GM19452 (cell line): ENCODE measurements at regions not wholly inside any gene's neighbourhood (a gene's known extent, or its start where the extent isn't known, plus 50 kb on each side); places are given as distances from the start of the nearest gene placed in this dataset.

Experiments
- ATAC-seq: cut with Tn5 transposase; IDR thresholded peaks from one replicate; pipeline ENCODE4 v1.9.1; 2021; ENCODE audit not compliant: unreplicated experiment

GRCh38 chr11:16685914-16686313, 52.5 kb upstream of the C11orf58 start:
- ATAC-seq = no peak

- ATAC-seq = no peak
These were observed 59.9 kb upstream of the C11orf58 start for GRCh38 chr11:16678466-16679116.

GRCh38 chr11:16669799-16670415, 68.5 kb upstream of the C11orf58 start:
- no peak for ATAC-seq

- no peak for ATAC-seq
These were observed 105.9 kb upstream of the C11orf58 start for GRCh38 chr11:16632295-16633200.

GRCh38 chr11:16630651-16631050, 107.8 kb upstream of the C11orf58 start:
- no peak for ATAC-seq

GRCh38 chr11:16618431-16618830, 120.0 kb upstream of the C11orf58 start:
- ATAC-seq = no peak

GRCh38 chr11:16615480-16615879, 123.0 kb upstream of the C11orf58 start:
- no peak for ATAC-seq

- peak; percentile 95 for ATAC-seq
These were observed 124.7 kb upstream of the C11orf58 start for GRCh38 chr11:16613512-16614381.

- peak; percentile 8 for ATAC-seq
These were observed 125.3 kb upstream of the C11orf58 start for GRCh38 chr11:16613262-16613511.

- ATAC-seq = no peak
These were observed 125.7 kb upstream of the C11orf58 start for GRCh38 chr11:16612566-16613261.

- ATAC-seq = no peak
These were observed 126.4 kb upstream of the C11orf58 start for GRCh38 chr11:16611926-16612565.

- ATAC-seq = no peak
These were observed 127.0 kb upstream of the C11orf58 start for GRCh38 chr11:16611401-16611921.

- no peak for ATAC-seq
These were observed 127.6 kb upstream of the C11orf58 start for GRCh38 chr11:16610738-16611388.

GRCh38 chr11:16610213-16610737, 128.2 kb upstream of the C11orf58 start:
- ATAC-seq = no peak

- no peak for ATAC-seq
These were observed 128.7 kb upstream of the C11orf58 start for GRCh38 chr11:16609769-16610168.

GRCh38 chr11:16607675-16608644, 130.5 kb upstream of the C11orf58 start:
- ATAC-seq = no peak

- ATAC-seq = no peak
These were observed 131.4 kb upstream of the C11orf58 start for GRCh38 chr11:16606784-16607674.
